ENCODE measurements at regions not wholly inside any gene's neighbourhood (a gene's known extent, or its start where the extent isn't known, plus 50 kb on each side); places are given as distances from the start of the nearest gene placed in this dataset.

- Histone ChIP-seq H3K27ac (ENCODE audit: insufficient read length, low read depth, low read length) (no peak overlapping the region), H3K4me1 (ENCODE audit: insufficient read depth, low read length) (no peaks in the 10 kb centered on the region), H3K79me1 (ENCODE audit: insufficient read depth, low read depth, low read length, poor library complexity, severe bottlenecking) (no peaks in the 10 kb centered on the region), H4K91ac (ENCODE audit: insufficient read length, low read depth, low read length) (no peak overlapping the region), H2BK12ac (ENCODE audit: insufficient read length, low read depth, low read length) (no peak overlapping the region), H3K4ac (ENCODE audit: low read depth, low read length) (no peak overlapping the region), H3K27me3 (ENCODE audit: insufficient read depth, low read length) (no peaks in the 10 kb centered on the region), H3K14ac (ENCODE audit: insufficient read depth, low read length) (no peak overlapping the region), H3K56ac (ENCODE audit: insufficient read length, low read depth, low read length) (no peak overlapping the region), H2AFZ (ENCODE audit: low read length) (no peak overlapping the region), H3K79me2 (ENCODE audit: insufficient read depth, low read length) (no peaks in the 10 kb centered on the region), H4K8ac (replicated peaks; ENCODE audit: insufficient read length, low read depth, low read length) (no peak overlapping the region), H2BK15ac (ENCODE audit: low read depth, low read length) (no peak overlapping the region), H4K20me1 (ENCODE audit: control insufficient read depth, insufficient read depth, insufficient read length) (no peaks in the 10 kb centered on the region), H3K23ac (ENCODE audit: insufficient read length, low read depth, low read length) (no peak overlapping the region), H4K5ac (ENCODE audit: insufficient read length, low read depth, low read length) (no peak overlapping the region), H2BK120ac (ENCODE audit: low read depth, low read length, poor library complexity, severe bottlenecking) (no peak overlapping the region), H3K9ac (ENCODE audit: extremely low read depth, insufficient read length, low read length) (no peak overlapping the region), H2BK5ac (ENCODE audit: insufficient read length, low read length) (no peak overlapping the region), H3K4me2 (ENCODE audit: insufficient read depth, insufficient read length, low read length) (no peak overlapping the region), H3K9me3 (ENCODE audit: control insufficient read depth, low read depth, low read length) (no peaks in the 10 kb centered on the region), H2AK5ac (ENCODE audit: insufficient read length, low read length) (no peak overlapping the region), H2BK20ac (ENCODE audit: low read depth, low read length, poor library complexity, severe bottlenecking) (no peak overlapping the region), H3T11ph (ENCODE audit: low read length) (no peak overlapping the region), H3K18ac (ENCODE audit: insufficient read length, low read depth, low read length) (no peak overlapping the region), H3K23me2 (ENCODE audit: insufficient read length, low read depth, low read length, poor library complexity, severe bottlenecking) (no peaks in the 10 kb centered on the region)
- H3K27me3 Mint-ChIP-seq (ENCODE audit: low read depth), result peaks cover 3% of the 10 kb centered on the region
- no peak for TF ChIP-seq CTCF (conservative IDR thresholded peaks at IDR 0.05)
- H3K36me3 Mint-ChIP-seq (ENCODE audit: insufficient read depth in 1 of 3, low read depth in 3 of 3), result peaks cover 0 to 4% (median under 1%) of the 10 kb centered on the region in 3 experiments; a peak in 4 of 7 replicates
- WGBS (ENCODE audit: extremely low coverage, insufficient read length, low lambda C conversion rate), result no CpG with 5 or more reads among the region's 2 CpGs
- no peak overlapping the region for H3K27ac Mint-ChIP-seq
- H3K4me3 Mint-ChIP-seq, result no peak overlapping the region
- DNase-seq, result no peak
- peaks cover 1 to 5% of the 10 kb centered on the region in 2 experiments; a peak in 4 of 5 replicates for H3K9me3 Mint-ChIP-seq
- H3K4me1 Mint-ChIP-seq, result peaks cover 0 to 4% of the 10 kb centered on the region in 2 experiments; a peak in 1 of 4 replicates
These were observed 385.5 kb downstream of the SFMBT2 start for GRCh38 chr10:7025296-7025695.

Data from H9 (cell line).